Renal cortex interstitium (tissue), 11 donors: ENCODE measurements at regions not wholly inside any gene's neighbourhood (a gene's known extent, or its start where the extent isn't known, plus 50 kb on each side); places are given as distances from the start of the nearest gene placed in this dataset.
A peak's percentile ranks its signal among the peaks of the same experiment; 100 is the strongest.
"Not testable (repeated sequence)": the region's sequence is repeated elsewhere in the genome, so short reads cannot be mapped to it uniquely, and the experiment has no call there.

Experiments used
- DNase-seq, 11 donors: peaks; one replicate each; pipeline ENCODE4 v3.0.0-alpha.2; 2013; ENCODE audit warnings: low read depth in 9 of 11, low spot score in 4 of 11; ENCODE audit errors: extremely low read depth in 1 of 11

DNA sequence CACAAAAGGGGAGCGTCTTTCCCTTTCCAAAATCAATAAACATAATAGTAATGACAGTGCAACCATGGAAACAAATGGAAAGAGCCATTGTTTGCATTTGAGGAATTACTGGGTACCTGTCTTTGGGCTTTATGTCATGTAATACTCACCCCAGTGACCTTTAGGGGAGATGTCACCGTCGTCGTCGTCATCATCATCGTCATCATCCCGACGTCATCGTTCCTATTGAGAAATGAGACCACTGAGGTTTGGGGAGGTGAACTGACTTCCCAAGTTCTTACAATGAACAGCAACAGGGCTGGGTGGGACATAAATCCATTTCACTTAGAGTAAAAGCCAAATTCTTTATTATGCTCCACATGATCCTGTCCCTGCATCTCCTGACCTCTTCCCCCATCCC lies 168.9 kb upstream of the KAZN start:
- DNase-seq = no peak

GRCh38 chr1:14432728-14433127 lies 165.8 kb upstream of the KAZN start:
- DNase-seq = not testable (repeated sequence)

DNA sequence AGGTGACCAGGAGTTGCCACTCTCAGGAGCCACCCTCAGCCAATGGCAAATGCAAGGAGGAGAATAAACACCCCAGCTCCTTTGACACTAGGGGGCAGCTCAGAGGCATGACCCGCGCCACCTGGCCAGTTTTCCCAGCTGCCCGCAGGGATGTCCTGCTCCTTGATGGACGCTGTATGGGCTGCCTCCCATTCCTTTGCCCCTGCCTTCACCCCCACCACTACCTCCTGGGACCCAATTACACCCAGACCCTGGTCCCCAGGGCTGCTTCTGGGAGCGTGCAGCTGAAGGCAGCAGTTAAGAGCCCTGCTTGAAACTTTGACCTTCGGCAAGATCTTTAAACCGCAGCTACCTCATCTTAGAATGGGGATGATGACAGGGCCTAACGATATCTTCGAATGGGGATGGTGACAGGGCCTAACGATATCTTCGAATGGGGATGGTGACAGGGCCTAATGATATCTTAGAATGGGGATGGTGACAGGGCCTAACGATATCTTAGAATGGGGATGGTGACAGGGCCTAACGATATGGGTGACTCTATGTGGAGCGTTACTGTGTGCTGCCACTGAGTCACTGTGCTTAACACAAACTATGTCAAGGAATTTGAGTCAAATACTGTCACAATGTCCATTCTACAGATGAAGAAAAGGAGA lies 163.0 kb upstream of the KAZN start:
- DNase-seq = no peak

- peak in 1 of 11 donors; percentile 25 for DNase-seq
These were observed 161.0 kb upstream of the KAZN start for GRCh38 chr1:14437417-14437918.

GRCh38 chr1:14438127-14438769 lies 160.2 kb upstream of the KAZN start:
- DNase-seq = no peak

DNA sequence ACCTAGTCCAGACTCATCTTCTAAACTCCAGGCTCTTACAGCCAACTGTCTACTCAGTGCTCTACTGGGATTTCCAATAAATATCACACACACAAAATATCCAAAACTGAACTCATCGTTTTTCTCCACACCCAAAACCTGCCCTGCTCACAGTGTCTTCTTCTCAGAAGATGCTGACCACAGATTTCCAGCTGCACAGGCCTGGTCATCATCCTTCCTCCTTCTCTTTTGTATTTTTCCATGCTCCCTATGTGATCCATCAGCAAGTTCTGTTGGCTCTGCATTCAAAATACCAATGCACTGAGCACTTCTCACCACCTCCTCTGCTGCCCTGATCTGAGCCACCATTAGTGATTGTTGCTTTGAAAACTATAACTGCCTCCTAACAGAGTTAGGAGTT lies 159.5 kb upstream of the KAZN start:
- no peak for DNase-seq

DNA sequence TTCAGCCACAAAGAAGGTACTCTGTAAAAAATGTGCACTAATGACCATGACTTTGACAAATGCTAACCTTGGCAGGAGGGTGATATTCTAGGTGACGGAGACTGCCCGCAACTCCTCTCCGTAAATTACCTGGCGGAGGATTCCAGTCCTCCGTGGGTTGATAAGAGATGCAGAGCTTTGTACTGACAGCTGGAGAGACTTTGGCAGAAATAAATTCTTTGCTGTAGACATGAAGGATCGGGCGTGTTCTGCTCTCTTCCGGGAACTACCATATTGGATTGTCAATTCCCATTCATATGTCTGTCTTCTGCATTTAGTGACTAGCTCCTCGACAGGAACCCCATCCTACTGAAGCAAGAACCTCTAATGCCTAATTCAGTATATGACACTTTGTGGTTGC lies 158.3 kb upstream of the KAZN start:
- DNase-seq = no peak

DNA sequence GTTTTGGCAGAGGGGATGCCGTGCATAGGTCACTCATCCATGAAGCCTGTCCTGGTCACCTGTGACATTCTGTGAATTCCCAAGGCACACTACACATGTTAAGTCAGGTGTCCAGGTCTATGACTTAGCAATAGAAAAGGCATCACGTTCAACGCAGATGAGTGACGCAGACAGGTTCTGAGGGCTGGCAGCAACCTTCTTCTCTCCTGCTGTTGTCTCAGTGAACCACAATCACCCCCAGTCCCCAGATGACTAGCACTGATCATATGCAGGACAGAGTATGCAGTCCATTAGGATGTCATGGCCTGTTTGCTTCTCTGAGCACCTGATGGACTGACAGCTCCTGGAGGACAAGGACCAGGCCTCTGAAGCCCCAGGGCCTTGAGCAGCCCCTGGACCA lies 157.8 kb upstream of the KAZN start:
- DNase-seq = no peak

- DNase-seq = no peak
These were observed 157.2 kb upstream of the KAZN start for GRCh38 chr1:14441302-14441741.

DNA sequence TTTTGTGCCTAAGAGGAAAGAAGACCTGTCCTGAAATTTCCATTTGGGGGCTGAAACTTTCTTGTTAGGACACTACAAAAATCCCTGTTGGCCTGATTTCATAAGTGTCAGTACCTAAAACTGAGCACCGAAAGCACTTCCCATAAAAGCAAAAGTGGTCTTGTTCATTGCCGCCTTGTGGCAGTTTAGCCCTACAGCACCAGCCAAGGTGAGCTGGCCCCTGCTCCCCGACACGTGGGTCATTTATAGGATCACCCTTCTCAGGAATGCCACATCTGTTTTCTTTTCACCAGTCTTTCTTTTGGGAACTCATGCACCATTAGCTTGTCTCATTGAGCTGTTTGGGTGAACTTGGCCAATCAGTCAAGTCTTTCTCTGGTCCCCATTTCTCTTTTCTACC lies 155.8 kb upstream of the KAZN start:
- no peak for DNase-seq

DNA sequence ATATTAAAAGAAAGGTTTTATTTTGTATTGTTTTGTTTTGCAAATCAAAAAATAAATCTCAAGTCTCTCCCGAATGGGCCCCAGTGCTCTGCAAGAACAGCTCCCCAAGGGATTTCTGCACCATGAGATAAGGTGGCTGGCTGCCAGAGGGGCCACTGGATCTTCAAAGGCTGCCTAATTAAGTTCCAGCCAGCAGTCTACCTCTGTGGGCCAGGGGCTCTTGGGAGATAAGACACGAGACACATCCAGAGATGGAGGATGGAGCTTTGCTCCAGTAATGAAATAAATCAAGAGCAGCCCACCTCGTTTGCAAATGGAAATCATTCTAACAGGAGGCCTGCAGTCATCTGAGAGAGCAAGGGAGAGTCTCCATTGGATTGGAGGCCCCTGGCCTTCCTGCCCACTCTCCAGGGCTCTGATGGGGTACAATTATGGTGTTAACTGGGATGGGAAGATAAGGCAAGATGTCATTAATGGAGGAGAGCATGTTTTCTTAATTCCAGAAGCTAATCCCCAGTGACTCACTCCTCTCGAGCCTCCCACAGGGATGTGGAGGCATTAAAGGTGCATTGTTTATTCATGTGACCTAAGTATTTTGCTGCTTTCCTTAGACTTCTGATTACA lies 155.2 kb upstream of the KAZN start:
- DNase-seq = no peak

- no peak for DNase-seq
These were observed 147.3 kb upstream of the KAZN start for GRCh38 chr1:14451217-14451616.

DNA sequence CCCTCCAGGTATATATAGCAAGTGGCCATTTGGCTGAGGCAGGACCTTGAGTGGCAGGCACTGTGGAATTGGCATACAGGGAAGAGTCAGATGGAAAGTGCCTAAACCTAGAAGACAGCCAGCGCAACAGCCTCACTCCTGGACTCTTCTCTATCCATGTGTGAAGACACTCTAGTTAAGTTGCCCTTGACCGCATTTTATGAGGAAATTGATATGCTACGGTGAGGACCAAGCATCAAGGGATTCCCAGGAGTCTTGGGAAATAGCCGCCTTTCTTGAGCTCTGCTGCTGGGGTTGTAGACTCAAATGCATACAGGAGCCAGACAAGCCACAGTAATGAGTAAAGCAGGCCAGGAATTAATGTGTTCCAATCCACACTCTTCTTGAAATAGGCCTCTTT lies 145.9 kb upstream of the KAZN start:
- DNase-seq = peak in 1 of 11 donors; percentile 31

- DNase-seq = no peak
These were observed 138.3 kb upstream of the KAZN start for GRCh38 chr1:14460173-14460572.

DNA sequence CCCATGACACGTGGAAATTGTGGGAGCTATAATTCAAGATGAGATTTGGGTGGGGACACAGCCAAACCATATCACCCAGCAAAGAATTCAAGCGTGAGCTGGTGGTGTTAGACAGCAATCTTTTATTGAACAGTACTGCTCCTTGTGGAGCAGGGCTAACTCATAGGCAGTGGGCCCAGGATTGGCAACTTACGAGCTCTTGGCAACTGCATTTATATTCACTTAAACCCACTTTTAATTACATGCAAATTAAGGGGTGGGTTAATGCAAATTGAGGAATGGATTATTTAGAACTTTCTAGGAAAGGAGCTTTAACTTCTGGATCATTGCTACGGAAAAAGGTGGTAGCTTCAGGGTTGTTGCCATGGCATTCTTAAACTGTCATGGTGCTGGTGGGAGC lies 135.6 kb upstream of the KAZN start:
- no peak for DNase-seq

DNA sequence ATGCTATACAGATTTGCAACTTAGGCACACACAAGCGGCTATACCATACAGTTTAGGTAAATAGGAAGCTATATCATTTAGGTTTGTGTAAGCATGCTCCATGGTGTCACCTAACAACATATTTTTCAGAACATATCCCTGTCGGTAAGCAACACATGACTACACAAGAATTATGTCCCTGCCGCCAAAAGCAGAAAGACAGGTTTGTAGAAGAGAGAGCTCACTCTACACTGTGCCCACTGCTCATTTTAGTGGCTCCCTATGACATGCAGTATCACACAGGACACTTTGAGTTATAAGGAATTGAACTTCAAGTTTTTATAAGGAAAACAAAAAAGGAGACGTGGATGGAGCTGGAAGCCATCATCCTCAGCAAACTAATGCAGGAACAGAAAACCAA lies 132.5 kb upstream of the KAZN start:
- peak in 8 of 11 donors; percentile 8 to 73 (median 34) for DNase-seq

DNA sequence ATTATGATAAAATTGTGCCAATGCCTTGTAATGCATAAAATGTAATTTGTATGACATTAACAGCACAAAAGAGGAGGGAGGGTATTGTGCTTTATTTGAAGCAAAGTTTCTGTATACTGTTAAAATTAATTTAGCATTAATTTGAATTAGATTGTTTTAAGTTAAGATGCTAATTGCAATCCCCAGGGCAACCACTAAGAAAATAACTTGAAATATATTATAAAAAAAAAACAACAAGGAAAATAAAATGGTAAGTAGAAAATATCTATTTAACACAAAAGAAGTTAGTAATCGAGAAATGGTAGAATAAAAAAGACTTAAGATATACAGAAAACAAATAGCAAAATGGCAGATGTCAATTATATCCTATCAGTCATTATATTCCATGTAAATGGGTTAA lies 131.4 kb upstream of the KAZN start:
- DNase-seq = no peak

GRCh38 chr1:14468751-14469150 lies 129.7 kb upstream of the KAZN start:
- DNase-seq = no peak

DNA sequence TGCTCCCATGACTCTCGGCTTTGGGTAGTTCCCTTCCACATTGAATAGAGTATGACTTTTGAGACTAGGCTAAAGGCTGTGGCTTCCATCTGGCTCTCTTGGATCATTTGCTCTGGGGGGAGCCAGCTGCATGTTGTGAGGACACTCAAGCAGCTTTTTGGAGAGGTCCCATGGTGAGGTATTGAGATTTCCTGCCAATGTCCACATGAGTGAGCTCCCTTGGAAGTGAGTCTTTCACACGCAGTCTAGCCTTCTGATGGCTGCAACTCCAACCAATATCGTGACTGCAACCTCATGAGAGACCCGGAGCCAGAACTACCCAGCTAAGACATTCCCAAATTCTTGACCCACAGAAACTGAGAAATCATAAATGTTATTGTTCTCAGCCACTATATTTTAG lies 127.7 kb upstream of the KAZN start:
- DNase-seq = no peak

- DNase-seq = no peak
These were observed 123.6 kb upstream of the KAZN start for GRCh38 chr1:14474856-14475255.
